ENCODE measurements at regions not wholly inside any gene's neighbourhood (a gene's known extent, or its start where the extent isn't known, plus 50 kb on each side); places are given as distances from the start of the nearest gene placed in this dataset.

GRCh38 chr5:62042007-62042406, 264.0 kb upstream of the KIF2A start:
- DNase-seq (no peak), ATAC-seq (ENCODE audit: low read depth in 2 of 2) (no peak)
- Mint-ChIP-seq H3K36me3 (no peaks in the 10 kb centered on the region), H3K27me3 (no peaks in the 10 kb centered on the region), H3K9me3 (peaks cover 0 to 11% (median 5%) of the 10 kb centered on the region in 7 donors), H3K27ac (no peak overlapping the region), H3K4me1 (no peaks in the 10 kb centered on the region), H3K4me3 (no peak overlapping the region)

- no peak for ATAC-seq (ENCODE audit: low read depth in 2 of 2)
- Mint-ChIP-seq H3K4me3 (no peak overlapping the region), H3K4me1 (no peaks in the 10 kb centered on the region), H3K27ac (no peak overlapping the region), H3K27me3 (no peaks in the 10 kb centered on the region), H3K36me3 (no peaks in the 10 kb centered on the region), H3K9me3 (peaks cover 0 to 16% (median 5%) of the 10 kb centered on the region in 7 donors)
- no peak for DNase-seq
Observed at GRCh38 chr5:62043289-62044280, 262.4 kb upstream of the KIF2A start.

DNA sequence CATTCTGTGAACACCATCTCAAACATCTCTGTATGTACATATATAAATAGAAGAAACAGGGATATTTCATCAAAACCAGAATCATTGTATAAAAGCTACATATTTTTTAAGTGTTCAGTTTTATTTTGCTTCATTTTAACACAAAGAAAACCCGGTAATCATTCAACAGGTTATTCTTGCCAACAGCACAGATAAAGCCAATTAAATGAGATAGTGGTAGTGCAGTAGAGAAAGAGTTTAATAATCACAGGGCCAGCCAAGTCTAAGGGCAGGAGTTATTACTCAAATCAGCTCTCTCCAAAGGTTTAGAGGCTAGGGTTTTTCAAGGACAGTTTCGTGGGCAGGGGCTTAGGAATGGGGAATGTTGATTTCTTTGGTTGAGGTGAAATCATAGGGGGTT, 261.0 kb upstream of the KIF2A start:
- H3K36me3 Mint-ChIP-seq = no peaks in the 10 kb centered on the region

DNA sequence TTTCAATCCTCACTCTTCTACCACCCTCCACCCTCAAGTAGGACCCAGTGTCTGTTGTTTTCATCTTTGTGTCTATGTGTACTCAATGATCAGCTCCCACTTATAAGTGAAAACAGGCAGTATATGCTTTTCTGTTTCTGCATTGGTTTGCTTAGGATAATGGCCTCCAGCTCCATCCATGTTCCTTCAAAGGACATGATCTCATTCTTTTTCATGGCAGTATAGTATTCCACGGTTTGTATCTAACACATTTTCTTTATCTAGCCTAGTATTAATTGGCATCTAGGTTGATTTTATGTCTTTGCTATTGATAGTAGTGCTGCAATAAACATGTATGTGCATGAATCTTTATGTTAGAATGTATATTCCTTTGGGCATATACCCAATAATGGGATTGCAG, 259.8 kb upstream of the KIF2A start:
- DNase-seq = no peak
- ATAC-seq (ENCODE audit: low read depth in 2 of 2) = no peak
- Mint-ChIP-seq H3K9me3 (peaks cover 0 to 21% (median 11%) of the 10 kb centered on the region in 7 donors), H3K27me3 (peaks cover 0 to 6% (median 6%) of the 10 kb centered on the region in 3 donors), H3K27ac (no peak overlapping the region), H3K36me3 (no peaks in the 10 kb centered on the region), H3K4me3 (no peak overlapping the region), H3K4me1 (no peaks in the 10 kb centered on the region)

More for the DNA sequence above, 261.0 kb upstream of the KIF2A start:
- Mint-ChIP-seq H3K4me1 (no peaks in the 10 kb centered on the region), H3K4me3 (no peak overlapping the region), H3K27me3 (peaks cover 0 to 3% (median 0%) of the 10 kb centered on the region in 3 donors), H3K27ac (no peak overlapping the region), H3K9me3 (peaks cover 0 to 21% (median 11%) of the 10 kb centered on the region in 7 donors)
- DNase-seq (no peak), ATAC-seq (ENCODE audit: low read depth in 2 of 2) (no peak)

DNA sequence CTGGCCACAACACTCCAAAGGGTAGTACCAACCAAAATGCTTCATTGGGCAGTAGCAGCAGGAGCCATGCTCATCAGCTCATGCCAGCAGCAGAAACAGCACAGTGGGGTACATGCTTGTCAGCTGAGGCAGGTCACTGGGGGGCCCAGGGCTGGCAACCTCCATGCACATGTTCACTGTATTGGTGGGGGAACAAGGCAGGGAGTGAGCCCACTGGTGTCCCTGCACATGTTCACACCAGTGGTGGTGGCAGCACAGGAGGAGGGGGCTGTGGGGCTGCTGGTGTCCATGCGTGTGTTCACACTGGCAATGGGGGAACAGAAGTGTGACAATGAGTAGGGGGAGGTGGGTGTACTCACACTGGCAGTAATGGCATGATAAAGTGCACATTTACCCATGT, 254.3 kb upstream of the KIF2A start:
- Mint-ChIP-seq H3K27me3 (peaks cover 0 to 9% (median 6%) of the 10 kb centered on the region in 3 donors), H3K27ac (no peak overlapping the region), H3K36me3 (no peaks in the 10 kb centered on the region), H3K9me3 (peaks cover 0 to 18% (median 10%) of the 10 kb centered on the region in 7 donors), H3K4me3 (no peak overlapping the region), H3K4me1 (no peaks in the 10 kb centered on the region)
- DNase-seq (no peak), ATAC-seq (ENCODE audit: low read depth in 2 of 2) (no peak)

GRCh38 chr5:62059960-62060359, 246.0 kb upstream of the KIF2A start:
- Mint-ChIP-seq H3K4me1 (no peaks in the 10 kb centered on the region), H3K36me3 (no peaks in the 10 kb centered on the region), H3K9me3 (peaks cover 0 to 13% (median 2%) of the 10 kb centered on the region in 7 donors), H3K27me3 (peaks cover 0 to 9% (median 6%) of the 10 kb centered on the region in 3 donors), H3K4me3 (no peak overlapping the region), H3K27ac (no peak overlapping the region)
- ATAC-seq (ENCODE audit: low read depth in 2 of 2) (no peak), DNase-seq (no peak)

DNA sequence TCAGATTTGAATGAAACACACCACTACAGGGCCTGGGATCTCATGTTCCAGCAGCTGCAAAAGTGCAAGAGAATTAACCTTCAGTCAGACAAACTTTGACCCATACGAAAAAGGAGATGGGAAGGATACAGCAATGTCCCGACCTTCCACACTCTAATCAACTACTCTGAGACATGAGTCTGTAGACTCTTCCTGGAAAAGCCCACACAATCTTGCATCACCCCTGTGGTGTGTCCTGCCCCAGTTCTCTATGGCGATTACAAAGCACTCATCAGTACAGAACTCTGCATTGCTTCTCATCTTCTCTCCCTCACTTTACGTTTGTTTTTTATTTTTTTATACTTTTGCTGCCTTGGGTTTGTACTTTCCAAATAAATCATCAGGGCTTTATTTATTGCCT, 241.0 kb upstream of the KIF2A start:
- Mint-ChIP-seq H3K36me3 (no peaks in the 10 kb centered on the region), H3K27me3 (peaks cover 0 to 7% (median 4%) of the 10 kb centered on the region in 3 donors), H3K9me3 (peaks cover 0 to 2% (median 0%) of the 10 kb centered on the region in 7 donors), H3K4me3 (no peak overlapping the region), H3K4me1 (no peaks in the 10 kb centered on the region), H3K27ac (no peak overlapping the region)
- ATAC-seq (ENCODE audit: low read depth in 2 of 2) (no peak), DNase-seq (no peak)

DNA sequence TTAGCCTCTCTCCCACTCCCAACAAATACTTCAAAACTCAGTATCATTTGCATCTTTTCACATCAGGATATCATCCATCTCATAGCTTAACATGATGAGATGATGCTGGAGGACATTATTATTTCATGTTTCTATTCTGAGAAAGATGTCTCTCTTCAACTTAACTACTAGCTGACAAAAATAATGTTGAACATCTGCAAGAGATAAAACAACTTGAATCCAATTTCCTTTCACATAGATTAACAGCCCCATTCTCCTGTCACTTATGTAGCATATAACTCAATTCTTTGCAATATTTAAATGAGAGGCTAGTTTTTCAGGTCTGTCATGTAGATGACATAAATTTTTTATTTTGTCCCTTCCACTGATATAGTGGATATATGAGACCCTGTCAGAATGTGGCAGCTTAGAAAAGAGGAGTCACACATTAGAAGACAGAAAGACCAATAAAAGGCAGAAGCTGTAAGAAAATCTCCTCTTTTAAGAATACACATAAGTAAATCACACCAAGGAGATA, 239.2 kb upstream of the KIF2A start:
- H3K36me3 Mint-ChIP-seq = no peaks in the 10 kb centered on the region
- DNase-seq (no peak), ATAC-seq (ENCODE audit: low read depth in 2 of 2) (no peak)
- H3K4me1 Mint-ChIP-seq = no peaks in the 10 kb centered on the region
- peaks cover 0 to 8% (median 4%) of the 10 kb centered on the region in 3 donors for H3K27me3 Mint-ChIP-seq
- no peak overlapping the region for H3K4me3 Mint-ChIP-seq
- H3K27ac Mint-ChIP-seq = no peak overlapping the region
- H3K9me3 Mint-ChIP-seq = peaks cover 0 to 2% (median 0%) of the 10 kb centered on the region in 7 donors

- no peaks in the 10 kb centered on the region for H3K4me1 Mint-ChIP-seq
- DNase-seq (no peak), ATAC-seq (ENCODE audit: low read depth in 2 of 2) (no peak)
- H3K27me3 Mint-ChIP-seq = peaks cover 0 to 8% (median 4%) of the 10 kb centered on the region in 3 donors
- no peak overlapping the region for H3K27ac Mint-ChIP-seq
- peaks cover 0 to 2% (median 0%) of the 10 kb centered on the region in 7 donors for H3K9me3 Mint-ChIP-seq
- H3K36me3 Mint-ChIP-seq = no peaks in the 10 kb centered on the region
- H3K4me3 Mint-ChIP-seq = no peak overlapping the region
Observed at GRCh38 chr5:62068554-62068953, 237.5 kb upstream of the KIF2A start.

GRCh38 chr5:62077387-62077786, 228.6 kb upstream of the KIF2A start:
- H3K4me1 Mint-ChIP-seq = no peaks in the 10 kb centered on the region
- H3K4me3 Mint-ChIP-seq = no peak overlapping the region
- no peak for DNase-seq
- no peaks in the 10 kb centered on the region for H3K36me3 Mint-ChIP-seq
- H3K27me3 Mint-ChIP-seq = peaks cover 0 to 5% (median 0%) of the 10 kb centered on the region in 3 donors
- H3K27ac Mint-ChIP-seq = no peak overlapping the region
- ATAC-seq (ENCODE audit: low read depth in 2 of 2) = no peak
- H3K9me3 Mint-ChIP-seq = no peaks in the 10 kb centered on the region

DNA sequence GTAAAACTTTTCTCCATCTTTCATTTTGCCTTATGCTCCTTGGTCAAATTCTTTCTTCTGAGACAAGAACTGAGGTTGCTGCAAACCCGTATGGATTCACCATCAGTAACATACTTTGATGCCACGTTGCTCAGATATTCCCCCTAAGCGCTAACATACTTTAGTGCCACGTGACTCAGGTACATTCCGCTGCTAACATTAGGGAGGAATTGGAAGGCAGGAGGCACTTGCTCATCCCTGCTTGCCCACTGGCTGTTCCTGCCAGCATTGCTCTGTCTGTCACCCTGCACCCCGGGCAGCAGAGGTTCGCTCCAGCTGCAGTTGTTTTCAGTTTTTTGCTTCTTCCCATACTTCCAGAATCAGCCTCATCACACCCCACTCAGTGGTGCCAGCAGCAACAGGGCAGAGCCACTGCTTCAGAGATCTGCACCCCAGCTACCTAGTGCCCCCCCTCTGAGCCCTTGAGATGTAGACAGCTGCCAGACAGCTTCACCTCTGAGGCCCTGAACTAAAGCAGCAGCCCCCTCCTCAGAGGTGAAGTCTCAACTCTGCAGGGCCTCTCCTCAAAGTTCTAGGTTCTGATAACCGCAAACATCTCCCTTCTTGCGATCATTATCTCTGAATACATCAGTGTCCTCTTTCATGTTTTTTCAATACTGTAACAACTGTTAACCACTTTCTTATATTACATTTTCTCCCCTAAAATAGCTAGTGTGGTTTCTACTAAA, 228.0 kb upstream of the KIF2A start:
- H3K27ac Mint-ChIP-seq = no peak overlapping the region
- H3K9me3 Mint-ChIP-seq = no peaks in the 10 kb centered on the region
- H3K4me1 Mint-ChIP-seq = no peaks in the 10 kb centered on the region
- H3K4me3 Mint-ChIP-seq = no peak overlapping the region
- DNase-seq (no peak), ATAC-seq (ENCODE audit: low read depth in 2 of 2) (no peak)
- H3K27me3 Mint-ChIP-seq = peaks cover 0 to 5% (median 0%) of the 10 kb centered on the region in 3 donors
- no peaks in the 10 kb centered on the region for H3K36me3 Mint-ChIP-seq

GRCh38 chr5:62082370-62082801, 223.6 kb upstream of the KIF2A start:
- Mint-ChIP-seq H3K27ac (no peak overlapping the region), H3K9me3 (peaks cover 0 to 2% (median 0%) of the 10 kb centered on the region in 7 donors), H3K4me1 (no peaks in the 10 kb centered on the region), H3K36me3 (no peaks in the 10 kb centered on the region), H3K27me3 (peaks cover 0 to 5% (median 0%) of the 10 kb centered on the region in 3 donors), H3K4me3 (no peak overlapping the region)
- ATAC-seq (ENCODE audit: low read depth in 2 of 2) (no peak), DNase-seq (no peak)

DNA sequence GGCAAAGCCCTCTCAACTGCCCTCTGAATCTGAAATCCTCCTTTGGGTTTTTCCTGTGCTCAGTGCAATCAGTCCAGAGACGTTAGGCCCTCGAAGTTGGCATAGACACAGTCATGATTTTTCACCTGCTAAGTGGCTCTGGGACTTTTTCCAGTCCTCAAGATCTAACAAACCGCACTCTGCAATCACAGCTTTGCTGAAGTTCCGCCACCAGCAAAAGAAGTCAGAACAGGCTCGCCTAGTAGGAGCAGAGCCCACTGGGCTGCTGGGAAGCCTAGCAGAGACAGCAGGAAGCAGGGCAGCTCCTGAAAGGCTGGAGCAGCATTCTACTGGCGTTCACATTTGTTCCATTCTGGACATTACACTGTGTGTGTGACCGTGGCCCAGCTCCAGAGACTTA, 222.8 kb upstream of the KIF2A start:
- Mint-ChIP-seq H3K27ac (no peak overlapping the region), H3K9me3 (peaks cover 0 to 2% (median 0%) of the 10 kb centered on the region in 7 donors), H3K36me3 (no peaks in the 10 kb centered on the region), H3K27me3 (peaks cover 0 to 5% (median 0%) of the 10 kb centered on the region in 3 donors), H3K4me3 (no peak overlapping the region), H3K4me1 (no peaks in the 10 kb centered on the region)
- no peak for ATAC-seq (ENCODE audit: low read depth in 2 of 2)
- DNase-seq = no peak

Measured in naive B cell (primary cell).